ENCODE measurements at regions not wholly inside any gene's neighbourhood (a gene's known extent, or its start where the extent isn't known, plus 50 kb on each side); places are given as distances from the start of the nearest gene placed in this dataset.

DNA sequence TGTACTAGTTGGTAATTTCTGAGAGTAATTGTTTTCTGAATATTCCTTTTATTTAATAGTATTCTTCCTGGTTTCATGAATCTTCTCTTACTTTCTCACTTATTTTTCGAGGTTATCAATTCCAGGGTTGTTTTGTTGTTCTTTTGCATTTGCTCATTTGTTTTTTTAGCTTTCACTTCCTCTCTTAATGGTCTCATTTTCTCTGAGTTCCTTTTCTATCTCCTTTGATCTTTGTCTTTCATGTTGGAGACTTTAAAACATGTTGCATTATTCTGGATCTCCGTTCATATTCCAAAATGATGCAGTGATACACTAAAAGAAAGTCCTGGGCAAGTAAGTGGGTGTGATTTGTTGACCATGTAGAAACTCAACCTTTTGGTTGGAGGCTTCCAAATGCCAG lies 345.3 kb upstream of the SLC35B3 start:
- no peak for DNase-seq (ENCODE audit: low read depth in 2 of 2)

- no peak for DNase-seq (ENCODE audit: low read depth in 2 of 2)
Measured at GRCh38 chr6:8764733-8765132, 329.4 kb upstream of the SLC35B3 start.

- no peak for DNase-seq (ENCODE audit: low read depth in 2 of 2)
Measured at GRCh38 chr6:8760951-8761350, 325.6 kb upstream of the SLC35B3 start.

DNA sequence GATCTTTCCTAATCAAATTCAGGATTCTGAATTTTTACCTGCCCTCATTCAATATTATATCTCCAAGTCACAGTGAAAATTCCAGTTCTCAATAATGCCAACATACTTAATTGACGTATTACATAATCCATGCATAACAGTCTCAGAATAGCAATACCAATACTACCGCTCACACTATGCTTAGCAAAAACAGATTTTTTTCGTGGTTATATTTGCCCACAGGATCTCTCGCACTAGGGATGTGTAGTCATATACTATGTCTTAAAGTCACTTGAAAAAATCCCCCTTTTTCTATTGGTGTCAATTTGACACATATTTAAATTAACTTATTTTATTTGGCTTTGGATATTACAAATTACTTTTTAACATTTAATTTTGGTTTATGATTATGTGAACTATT lies 323.1 kb upstream of the SLC35B3 start:
- no peak for DNase-seq (ENCODE audit: low read depth in 2 of 2)

GRCh38 chr6:8750627-8751026 lies 315.3 kb upstream of the SLC35B3 start:
- no peak for DNase-seq (ENCODE audit: low read depth in 2 of 2)

- no peak for DNase-seq (ENCODE audit: low read depth in 2 of 2)
Measured at GRCh38 chr6:8749465-8749864, 314.1 kb upstream of the SLC35B3 start.

DNA sequence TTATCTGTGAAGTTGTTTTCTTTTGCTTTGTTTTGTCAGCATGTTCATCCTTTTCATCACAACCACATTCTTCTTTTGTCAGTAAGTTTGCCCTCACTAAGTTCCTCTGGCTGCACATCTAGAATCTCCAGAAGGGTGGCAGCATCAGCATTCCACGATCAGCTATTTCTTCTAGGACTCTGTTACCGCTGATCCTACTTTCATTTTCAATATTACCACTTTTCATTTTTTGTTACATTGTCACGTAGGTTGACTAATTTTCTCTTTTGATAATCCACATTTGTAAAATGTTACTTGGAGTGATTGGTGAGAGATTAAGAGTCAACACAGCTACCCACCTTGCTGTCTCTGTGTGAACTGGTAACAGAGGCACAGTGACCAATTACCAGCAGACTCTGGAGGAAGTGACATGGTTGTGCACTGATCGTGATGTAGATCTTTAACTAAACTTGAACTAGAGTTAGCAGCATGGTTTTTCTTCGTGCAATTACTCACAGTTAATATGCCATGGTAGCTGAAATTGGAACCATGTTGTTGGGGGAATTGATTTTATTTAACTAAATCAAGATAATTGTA lies 307.9 kb upstream of the SLC35B3 start:
- no peak for DNase-seq (ENCODE audit: low read depth in 2 of 2)

DNA sequence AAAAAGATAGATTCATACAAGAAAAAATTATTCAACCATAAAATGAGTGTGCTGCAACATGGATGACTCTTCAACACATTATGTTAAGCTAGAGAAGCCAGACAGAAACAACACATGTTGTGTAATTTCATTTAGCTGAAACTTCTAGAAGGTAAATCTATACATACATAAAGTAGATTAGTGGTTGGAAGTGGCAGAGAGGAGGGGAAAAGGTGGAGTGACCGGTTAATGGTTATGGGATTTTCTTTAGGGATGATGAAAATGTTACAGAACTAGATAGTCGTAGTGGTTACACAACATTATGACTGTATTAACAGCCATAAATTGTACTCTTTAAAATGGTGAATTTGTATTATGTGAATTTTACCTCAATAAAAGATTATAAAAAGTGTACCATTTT lies 304.1 kb upstream of the SLC35B3 start:
- DNase-seq (ENCODE audit: low read depth in 2 of 2): no peak

DNA sequence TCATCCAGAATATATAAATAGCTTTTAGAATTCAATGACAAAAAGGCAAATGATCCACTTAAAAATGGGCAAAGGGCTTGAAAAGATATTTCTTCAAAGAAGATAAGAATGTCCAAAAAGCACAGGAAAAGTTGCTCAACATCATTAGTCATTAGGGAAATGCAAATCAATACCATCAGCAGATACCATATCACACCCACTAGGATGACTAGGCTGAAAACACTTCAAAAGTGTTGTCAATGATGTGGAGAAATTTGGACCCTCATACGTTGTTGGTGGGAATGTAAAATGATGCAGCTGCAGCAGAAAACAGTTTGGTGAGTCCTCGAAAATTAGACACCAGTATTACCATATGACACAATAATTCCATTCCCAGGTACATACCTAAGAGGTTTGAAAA lies 303.6 kb upstream of the SLC35B3 start:
- DNase-seq (ENCODE audit: low read depth in 2 of 2): no peak

GRCh38 chr6:8736156-8736895 lies 301.0 kb upstream of the SLC35B3 start:
- DNase-seq (ENCODE audit: low read depth in 2 of 2): no peak

GRCh38 chr6:8733879-8734278 lies 298.5 kb upstream of the SLC35B3 start:
- DNase-seq (ENCODE audit: low read depth in 2 of 2): no peak

- DNase-seq (ENCODE audit: low read depth in 2 of 2): no peak
Measured at GRCh38 chr6:8731874-8732273, 296.5 kb upstream of the SLC35B3 start.

- DNase-seq (ENCODE audit: low read depth in 2 of 2): no peak
Measured at GRCh38 chr6:8710668-8711431, 275.5 kb upstream of the SLC35B3 start.

GRCh38 chr6:8707956-8708772 lies 272.8 kb upstream of the SLC35B3 start:
- peak in 1 of 2 donors; percentile 7 for DNase-seq (ENCODE audit: low read depth in 2 of 2)

DNA sequence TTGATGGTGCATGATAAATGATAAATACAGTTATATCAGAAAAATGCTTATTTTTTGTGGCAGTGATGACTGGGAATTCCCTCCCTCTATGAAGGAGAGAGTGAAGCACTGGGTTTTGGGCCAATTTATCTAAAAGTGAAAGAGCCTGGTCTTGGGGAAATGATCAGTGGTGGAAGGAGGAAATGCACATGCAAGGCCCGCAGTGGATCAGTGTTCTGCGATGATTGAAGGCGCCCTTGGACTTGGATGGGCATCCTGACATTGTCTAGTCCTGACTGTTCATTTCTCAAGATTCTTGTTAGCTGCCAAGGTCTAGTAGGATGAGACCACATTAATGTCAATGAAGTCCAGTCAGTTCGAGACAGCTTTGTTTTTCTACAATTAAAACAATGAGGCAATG lies 272.0 kb upstream of the SLC35B3 start:
- no peak for DNase-seq (ENCODE audit: low read depth in 2 of 2)

DNA sequence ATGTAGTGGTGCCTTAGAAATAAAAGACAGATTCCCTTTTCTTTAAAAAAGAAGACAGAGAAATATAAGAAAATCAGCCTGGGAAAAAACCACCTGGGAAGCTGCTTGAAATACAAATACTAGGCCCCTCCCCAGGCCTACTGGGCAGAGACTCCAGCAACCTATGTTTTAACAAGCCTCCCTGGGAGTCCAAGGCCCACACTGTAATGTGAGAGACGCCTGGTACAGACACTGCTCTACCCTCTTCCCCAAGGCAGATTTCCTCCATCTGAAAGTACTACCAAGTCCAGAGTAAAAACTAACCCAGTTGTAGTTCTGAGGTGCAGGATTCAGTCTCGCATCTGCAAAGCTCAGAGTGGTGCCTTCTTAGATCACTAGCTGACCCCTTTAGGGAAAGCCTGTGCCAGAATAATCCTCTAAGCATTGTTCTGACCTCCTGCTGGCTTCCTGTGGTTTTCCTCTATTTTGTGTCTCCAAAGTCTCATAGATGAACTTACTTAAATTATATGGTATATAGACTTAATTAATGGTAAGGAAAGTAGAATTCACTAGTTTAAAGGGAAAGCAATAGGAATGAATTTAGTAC lies 270.2 kb upstream of the SLC35B3 start:
- no peak for DNase-seq (ENCODE audit: low read depth in 2 of 2)

- DNase-seq (ENCODE audit: low read depth in 2 of 2): no peak
Measured at GRCh38 chr6:8703059-8703458, 267.7 kb upstream of the SLC35B3 start.

DNA sequence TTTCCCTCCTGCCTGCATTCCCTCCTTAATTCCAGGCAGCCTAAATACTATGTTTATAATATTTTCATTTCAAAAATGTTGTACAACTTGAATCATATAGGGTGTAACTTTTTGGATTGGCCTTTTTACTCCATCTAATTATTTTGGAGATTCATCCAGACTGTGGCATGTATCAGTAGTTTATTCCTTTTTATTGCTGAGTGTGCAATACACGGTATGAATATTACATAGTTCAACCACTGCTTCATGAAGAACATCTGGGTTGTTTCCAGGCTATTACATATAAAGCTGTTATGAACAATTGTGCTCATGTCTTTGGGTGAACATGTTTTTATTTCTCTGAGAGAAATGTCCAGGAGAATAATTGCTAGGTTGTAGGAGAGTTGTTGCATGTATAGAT lies 253.5 kb upstream of the SLC35B3 start:
- DNase-seq (ENCODE audit: low read depth in 2 of 2): no peak

DNA sequence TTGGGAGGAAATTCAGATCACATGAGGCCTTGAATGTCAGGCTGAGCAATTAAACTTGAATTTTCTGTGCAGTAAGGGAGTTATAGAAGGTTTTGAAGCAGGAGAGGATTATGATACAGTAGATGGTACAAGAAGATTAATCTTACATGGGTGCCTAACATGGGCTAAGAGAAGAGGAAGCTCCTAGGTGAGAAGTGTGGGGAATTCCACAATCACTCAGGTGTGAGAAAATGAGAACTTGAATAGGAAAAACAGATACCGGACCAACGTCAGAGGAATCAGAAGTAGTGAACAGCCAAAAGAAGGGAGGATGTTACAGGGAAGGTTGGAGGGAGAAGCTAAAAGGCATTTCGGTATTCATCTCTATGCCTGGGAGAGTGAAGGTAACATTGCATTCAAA lies 250.7 kb upstream of the SLC35B3 start:
- no peak for DNase-seq (ENCODE audit: low read depth in 2 of 2)

GRCh38 chr6:8683204-8683603 lies 247.9 kb upstream of the SLC35B3 start:
- DNase-seq (ENCODE audit: low read depth in 2 of 2): no peak

DNA sequence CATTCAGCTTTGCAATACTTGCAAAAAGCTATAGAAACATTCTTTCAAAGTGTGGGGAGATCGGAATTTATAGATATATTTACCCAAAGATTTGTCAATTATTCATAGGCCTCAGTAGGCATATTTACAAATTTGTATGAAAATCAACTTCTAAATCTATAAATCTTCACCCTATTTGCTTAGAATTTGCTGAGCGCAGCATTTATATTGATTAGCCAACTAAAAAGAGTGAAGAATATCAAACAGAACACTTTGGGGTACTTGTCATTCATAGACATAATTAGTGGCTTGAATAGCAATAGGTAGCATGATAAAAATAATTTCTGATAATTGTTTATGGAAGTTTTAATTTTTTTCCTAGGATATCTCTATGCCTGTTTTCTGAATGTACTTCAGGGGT lies 244.5 kb upstream of the SLC35B3 start:
- no peak for DNase-seq (ENCODE audit: low read depth in 2 of 2)

- no peak for DNase-seq (ENCODE audit: low read depth in 2 of 2)
Measured at GRCh38 chr6:8678466-8678865, 243.1 kb upstream of the SLC35B3 start.

Data from dermis microvascular lymphatic vessel endothelial cell (primary cell).